ENCODE measurements at regions not wholly inside any gene's neighbourhood (a gene's known extent, or its start where the extent isn't known, plus 50 kb on each side); places are given as distances from the start of the nearest gene placed in this dataset.

DNA sequence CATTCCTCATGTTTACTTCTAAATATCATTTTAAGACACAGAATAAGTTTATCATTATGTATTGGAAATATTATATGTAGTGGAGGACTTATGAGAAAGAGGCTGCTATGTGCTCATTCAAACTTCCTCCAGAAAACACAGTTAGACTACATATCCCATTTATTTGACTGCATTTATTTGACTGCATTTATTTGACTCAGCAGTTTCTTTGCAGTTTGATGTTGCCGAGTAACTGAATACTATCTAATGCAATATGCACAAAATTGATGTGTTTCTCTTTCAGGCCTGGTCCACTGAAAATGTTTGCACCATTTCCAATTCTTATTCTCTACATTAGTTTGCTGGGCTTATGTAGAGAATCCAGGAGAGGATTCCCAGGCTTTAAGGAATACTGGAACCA is 89.9 kb upstream of the FBN2 start:
- TF ChIP-seq, protein P1, sequence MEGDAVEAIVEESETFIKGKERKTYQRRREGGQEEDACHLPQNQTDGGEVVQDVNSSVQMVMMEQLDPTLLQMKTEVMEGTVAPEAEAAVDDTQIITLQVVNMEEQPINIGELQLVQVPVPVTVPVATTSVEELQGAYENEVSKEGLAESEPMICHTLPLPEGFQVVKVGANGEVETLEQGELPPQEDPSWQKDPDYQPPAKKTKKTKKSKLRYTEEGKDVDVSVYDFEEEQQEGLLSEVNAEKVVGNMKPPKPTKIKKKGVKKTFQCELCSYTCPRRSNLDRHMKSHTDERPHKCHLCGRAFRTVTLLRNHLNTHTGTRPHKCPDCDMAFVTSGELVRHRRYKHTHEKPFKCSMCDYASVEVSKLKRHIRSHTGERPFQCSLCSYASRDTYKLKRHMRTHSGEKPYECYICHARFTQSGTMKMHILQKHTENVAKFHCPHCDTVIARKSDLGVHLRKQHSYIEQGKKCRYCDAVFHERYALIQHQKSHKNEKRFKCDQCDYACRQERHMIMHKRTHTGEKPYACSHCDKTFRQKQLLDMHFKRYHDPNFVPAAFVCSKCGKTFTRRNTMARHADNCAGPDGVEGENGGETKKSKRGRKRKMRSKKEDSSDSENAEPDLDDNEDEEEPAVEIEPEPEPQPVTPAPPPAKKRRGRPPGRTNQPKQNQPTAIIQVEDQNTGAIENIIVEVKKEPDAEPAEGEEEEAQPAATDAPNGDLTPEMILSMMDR (conservative IDR thresholded peaks at IDR 0.05; ENCODE audit: low read depth, low read length), result no peak
- no peak overlapping the region for H3K4me3 ChIP-seq (ENCODE audit: low read length)
- DNase-seq (ENCODE audit: low read depth), result no peak

DNA sequence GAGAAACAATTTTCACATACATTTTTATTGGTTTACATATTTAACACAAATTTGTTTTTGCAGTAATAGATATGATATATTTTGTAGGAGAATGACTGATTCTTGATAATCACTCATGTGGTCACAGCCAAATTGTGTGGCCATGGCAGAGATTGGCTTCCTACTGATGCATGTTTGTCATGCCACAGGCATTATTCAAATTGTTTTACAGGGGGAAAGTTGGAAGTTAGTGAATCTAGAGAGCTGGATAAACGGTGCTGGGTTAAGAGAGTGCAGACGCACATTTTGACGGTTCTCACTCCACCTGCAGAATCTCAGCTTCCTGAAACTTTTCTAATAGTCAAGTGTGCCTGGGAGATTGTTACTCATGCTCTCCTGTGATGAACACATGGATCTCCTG is 91.1 kb upstream of the FBN2 start:
- TF ChIP-seq, protein P1 (conservative IDR thresholded peaks at IDR 0.05; ENCODE audit: low read depth, low read length), result no peak
- no peak for DNase-seq (ENCODE audit: low read depth)
- no peak overlapping the region for H3K4me3 ChIP-seq (ENCODE audit: low read length)

DNA sequence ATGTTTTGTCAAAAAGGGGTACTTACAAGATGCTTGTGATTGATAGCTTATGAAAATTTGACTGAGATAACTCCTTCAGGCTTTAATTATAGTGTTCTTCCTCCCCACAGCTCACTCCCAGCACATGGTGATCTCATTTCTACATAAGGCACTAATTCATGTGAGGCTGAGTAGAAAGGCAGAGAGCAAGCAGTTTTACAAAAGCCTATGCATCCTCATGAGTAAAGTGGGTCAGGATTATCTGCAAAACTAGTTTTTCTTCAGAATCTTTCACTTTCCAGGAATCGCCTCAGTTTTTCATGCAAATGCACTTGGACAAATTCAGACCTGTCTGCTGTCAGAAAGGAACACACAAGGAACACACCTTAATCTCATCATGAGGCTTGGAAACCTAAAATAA is 92.1 kb upstream of the FBN2 start:
- DNase-seq (ENCODE audit: low read depth), result no peak
- TF ChIP-seq, protein P1 (conservative IDR thresholded peaks at IDR 0.05; ENCODE audit: low read depth, low read length), result no peak
- H3K4me3 ChIP-seq (ENCODE audit: low read length), result no peak overlapping the region

DNA sequence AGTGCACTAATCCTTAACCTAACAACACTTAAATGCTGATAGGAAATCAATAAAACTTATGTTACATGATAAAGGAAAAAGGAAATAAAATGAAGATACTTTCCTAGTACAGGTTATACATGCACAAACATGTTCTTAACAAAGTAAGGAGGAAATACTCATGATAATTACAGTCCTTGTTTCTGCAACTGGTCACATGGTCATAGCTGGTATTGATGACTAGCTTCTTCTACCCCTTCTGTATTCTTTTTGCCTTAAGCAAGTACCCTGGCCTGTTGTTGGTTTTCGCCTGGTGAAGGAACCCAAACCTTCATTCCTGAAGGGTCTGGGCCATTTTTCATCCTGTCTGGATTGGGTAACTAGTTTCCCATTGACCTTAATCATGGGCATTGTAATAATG is 93.7 kb upstream of the FBN2 start:
- no peak for DNase-seq (ENCODE audit: low read depth)
- TF ChIP-seq, protein P1 (conservative IDR thresholded peaks at IDR 0.05; ENCODE audit: low read depth, low read length), result no peak

DNA sequence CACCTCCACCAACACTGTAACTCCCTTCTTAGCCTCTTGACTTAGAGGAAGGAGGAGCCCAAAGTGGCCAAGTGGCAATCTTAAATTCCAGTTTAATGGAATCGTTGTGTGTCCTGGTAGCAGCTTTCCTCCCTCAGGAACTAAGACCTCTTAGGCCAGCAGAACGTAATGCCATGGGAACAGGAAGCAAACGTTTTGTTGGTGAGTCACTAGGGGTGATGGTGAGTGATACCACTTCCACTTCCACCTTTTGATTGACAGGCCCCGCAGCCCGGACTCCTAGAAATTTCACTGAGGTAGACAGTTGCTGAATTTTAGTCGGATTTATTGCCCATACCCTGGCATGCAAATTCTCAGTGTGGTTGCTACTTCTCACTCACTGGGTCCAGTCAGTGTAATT is 94.2 kb upstream of the FBN2 start:
- no peak overlapping the region for H3K4me3 ChIP-seq (ENCODE audit: low read length)
- TF ChIP-seq, protein P1 (conservative IDR thresholded peaks at IDR 0.05; ENCODE audit: low read depth, low read length), result no peak
- DNase-seq (ENCODE audit: low read depth), result no peak

More for the DNA sequence above, 93.7 kb upstream of the FBN2 start:
- H3K4me3 ChIP-seq (ENCODE audit: low read length), result no peak overlapping the region

DNA sequence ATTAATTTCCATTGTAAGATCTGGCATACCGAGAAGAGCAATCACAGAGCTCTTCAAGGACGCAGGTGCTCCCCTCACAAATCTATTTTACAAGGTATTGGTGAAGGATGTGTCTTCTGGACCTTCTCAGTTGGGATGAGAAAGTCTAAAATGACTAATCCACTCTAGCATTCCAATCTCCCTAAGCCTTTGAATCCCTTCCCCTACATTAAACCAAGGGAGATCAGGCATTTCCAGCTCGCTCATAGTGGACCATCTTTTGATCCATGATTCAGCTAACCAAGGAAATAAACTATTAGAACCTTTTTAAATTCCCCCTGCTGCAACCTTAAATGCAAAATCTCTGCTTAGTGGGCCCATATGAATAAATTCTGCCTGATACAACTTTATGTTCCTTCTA is 95.9 kb upstream of the FBN2 start:
- no peak for DNase-seq (ENCODE audit: low read depth)
- H3K4me3 ChIP-seq (ENCODE audit: low read length), result no peak overlapping the region
- TF ChIP-seq, protein P1 (conservative IDR thresholded peaks at IDR 0.05; ENCODE audit: low read depth, low read length), result no peak

DNA sequence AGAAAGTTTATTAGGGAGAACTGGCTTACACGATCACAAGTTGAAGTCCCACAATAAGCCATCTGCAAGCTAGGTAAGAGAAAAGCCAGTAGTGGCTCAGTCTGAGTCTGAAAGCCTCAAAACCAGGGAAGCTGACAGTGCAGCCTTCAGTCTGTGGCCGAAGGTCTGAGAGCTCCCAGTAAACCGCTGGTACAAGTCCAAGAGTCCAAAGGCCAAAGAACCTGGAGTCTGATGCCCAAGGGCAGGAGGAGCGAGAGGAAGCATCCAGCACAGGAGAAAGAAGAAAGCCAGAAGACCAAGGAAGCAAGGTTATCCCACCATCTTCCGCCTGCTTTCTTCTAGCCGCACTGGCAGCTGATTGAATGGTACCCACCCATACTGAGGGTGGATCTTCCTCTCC is 97.3 kb upstream of the FBN2 start:
- TF ChIP-seq, protein P1 (conservative IDR thresholded peaks at IDR 0.05; ENCODE audit: low read depth, low read length), result no peak
- DNase-seq (ENCODE audit: low read depth), result no peak
- H3K4me3 ChIP-seq (ENCODE audit: low read length), result no peak overlapping the region

Data from retinal pigment epithelial cell (primary cell).